ENCODE measurements at regions not wholly inside any gene's neighbourhood (a gene's known extent, or its start where the extent isn't known, plus 50 kb on each side); places are given as distances from the start of the nearest gene placed in this dataset.
"Not testable (repeated sequence)": the region's sequence is repeated elsewhere in the genome, so short reads cannot be mapped to it uniquely, and the experiment has no call there.

DNA sequence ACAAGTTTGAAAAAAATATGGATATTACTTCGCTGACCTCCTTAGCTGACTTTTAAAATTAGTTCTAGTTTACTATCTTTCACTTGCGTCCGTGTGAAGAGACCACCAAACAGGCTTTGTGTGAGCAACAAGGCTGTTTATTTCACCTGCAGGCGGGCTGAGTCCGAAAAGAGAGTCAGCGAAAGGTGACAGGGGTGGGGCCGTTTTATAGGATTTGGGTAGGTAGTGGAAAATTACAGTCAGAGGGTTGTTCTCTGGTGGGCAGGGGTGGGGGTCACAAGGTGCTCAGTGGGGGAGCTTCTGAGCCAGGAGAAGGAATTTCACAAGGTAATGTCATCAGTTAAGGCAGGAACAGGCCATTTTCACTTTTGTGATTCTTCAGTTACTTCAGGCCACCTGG is 203.7 kb downstream of the POM121L12 start:
- TF ChIP-seq, protein P1, sequence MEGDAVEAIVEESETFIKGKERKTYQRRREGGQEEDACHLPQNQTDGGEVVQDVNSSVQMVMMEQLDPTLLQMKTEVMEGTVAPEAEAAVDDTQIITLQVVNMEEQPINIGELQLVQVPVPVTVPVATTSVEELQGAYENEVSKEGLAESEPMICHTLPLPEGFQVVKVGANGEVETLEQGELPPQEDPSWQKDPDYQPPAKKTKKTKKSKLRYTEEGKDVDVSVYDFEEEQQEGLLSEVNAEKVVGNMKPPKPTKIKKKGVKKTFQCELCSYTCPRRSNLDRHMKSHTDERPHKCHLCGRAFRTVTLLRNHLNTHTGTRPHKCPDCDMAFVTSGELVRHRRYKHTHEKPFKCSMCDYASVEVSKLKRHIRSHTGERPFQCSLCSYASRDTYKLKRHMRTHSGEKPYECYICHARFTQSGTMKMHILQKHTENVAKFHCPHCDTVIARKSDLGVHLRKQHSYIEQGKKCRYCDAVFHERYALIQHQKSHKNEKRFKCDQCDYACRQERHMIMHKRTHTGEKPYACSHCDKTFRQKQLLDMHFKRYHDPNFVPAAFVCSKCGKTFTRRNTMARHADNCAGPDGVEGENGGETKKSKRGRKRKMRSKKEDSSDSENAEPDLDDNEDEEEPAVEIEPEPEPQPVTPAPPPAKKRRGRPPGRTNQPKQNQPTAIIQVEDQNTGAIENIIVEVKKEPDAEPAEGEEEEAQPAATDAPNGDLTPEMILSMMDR (IDR thresholded peaks at IDR 0.05) = not testable (repeated sequence)
- TF ChIP-seq EP300, POLR2A (IDR thresholded peaks at IDR 0.05): not testable (repeated sequence)
